H1 (cell line): ENCODE measurements at regions not wholly inside any gene's neighbourhood (a gene's known extent, or its start where the extent isn't known, plus 50 kb on each side); places are given as distances from the start of the nearest gene placed in this dataset.

Experiments
- CTCF ChIA-PET: fragments of 300-600 bp; sonication (Branson Sonifier 250); formaldehyde crosslinking; loops from one replicate; lab custom pipeline; 2021; ENCODE audit not compliant: partially characterized antibody; lab: Charles Lee
- POLR2A ChIA-PET: fragments of 300-600 bp; sonication (Branson Sonifier 250); formaldehyde crosslinking; loops from one replicate; lab custom pipeline; 2021; ENCODE audit warnings: inconsistent platforms; ENCODE audit not compliant: partially characterized antibody; lab: Charles Lee
- DNase-seq, 2 experiments: peaks; one replicate each; pipeline versions ENCODE4 v3.0.0 to v3.0.0-alpha.2; 2010 to 2022; ENCODE audit warnings: low spot score in 2 of 2, low read depth in 1 of 2, mixed read lengths in 1 of 2
- FAIRE-seq: peaks from 2 replicates; lab custom pipeline; 2011; peaks lifted over from hg19 to GRCh38; lab: Jason Lieb, UNC
- H2AFZ ChIP-seq: 2 replicates; pipeline ENCODE4 v1.8.1; 2012; ENCODE audit warnings: low read length, inconsistent platforms
- H2AK5ac ChIP-seq: 2 replicates; pipeline ENCODE4 v1.6.1; 2013; ENCODE audit warnings: low read depth, low read length
- H2BK120ac ChIP-seq: replicated peaks from 2 replicates; pipeline ENCODE3; 2013; ENCODE audit warnings: low read depth, low read length, inconsistent platforms
- H2BK12ac ChIP-seq: 2 replicates; pipeline ENCODE4 v1.6.1; 2013; ENCODE audit warnings: low read depth, low read length
- H2BK15ac ChIP-seq: 2 replicates; pipeline ENCODE4 v1.6.1; 2013; ENCODE audit warnings: low read length
- H2BK20ac ChIP-seq: 2 replicates; pipeline ENCODE4 v1.6.1; 2013; ENCODE audit warnings: low read length
- H2BK5ac ChIP-seq: 2 replicates; pipeline ENCODE4 v1.6.1; 2013; ENCODE audit warnings: low read depth, low read length
- H3K14ac ChIP-seq: 2 replicates; pipeline ENCODE4 v1.6.1; 2013; ENCODE audit warnings: inconsistent platforms; ENCODE audit not compliant: insufficient read length
- H3K18ac ChIP-seq: 2 replicates; pipeline ENCODE4 v1.6.1; 2013; ENCODE audit warnings: low read length; ENCODE audit errors: extremely low read depth
- H3K23ac ChIP-seq: 2 replicates; pipeline ENCODE4 v1.6.1; 2013; ENCODE audit warnings: inconsistent platforms; ENCODE audit not compliant: insufficient read length
- H3K23me2 ChIP-seq: 2 replicates; pipeline ENCODE4 v1.6.1; 2013; ENCODE audit warnings: low read depth, low read length
- H3K27ac ChIP-seq: 2 replicates; pipeline ENCODE4 v1.6.1; 2011; ENCODE audit warnings: low read depth, low read length, inconsistent platforms
- H3K27me3 ChIP-seq, 4 experiments: replicated peaks in 1 of 4; 1 replicate in 1 of 4; 2 replicates in 3 of 4; pipeline versions ENCODE4 v1.6.1 to v1.8.1; 2011 to 2013; ENCODE audit warnings: low read length in 3 of 4, mild to moderate bottlenecking in 3 of 4, inconsistent platforms in 2 of 4, mixed read lengths in 2 of 4, moderate library complexity in 1 of 4; ENCODE audit not compliant: control insufficient read depth in 3 of 4, insufficient read depth in 3 of 4; ENCODE audit errors: extremely low read depth in 1 of 4
- H3K36me3 ChIP-seq, 4 experiments: 2 replicates each; pipeline versions ENCODE4 v1.6.1 to v1.8.1; 2011 to 2013; ENCODE audit warnings: mild to moderate bottlenecking in 4 of 4, low read length in 3 of 4, moderate library complexity in 2 of 4, control low read depth in 1 of 4, inconsistent platforms in 1 of 4; ENCODE audit not compliant: insufficient read depth in 4 of 4, control insufficient read depth in 2 of 4
- H3K4ac ChIP-seq: replicated peaks from 2 replicates; pipeline ENCODE3; 2013; ENCODE audit warnings: low read length, low read depth, mixed read lengths, inconsistent platforms; ENCODE audit not compliant: insufficient read length
- H3K4me1 ChIP-seq, 4 experiments: replicated peaks in 1 of 4; 1 replicate in 1 of 4; 2 replicates in 3 of 4; pipeline versions ENCODE4 v1.6.1 to v1.8.1; 2011 to 2013; ENCODE audit warnings: low read length in 3 of 4, inconsistent platforms in 2 of 4, mixed read lengths in 1 of 4; ENCODE audit not compliant: insufficient read depth in 4 of 4, control insufficient read depth in 3 of 4
- H3K4me2 ChIP-seq, 2 experiments: 2 replicates each; pipeline versions ENCODE4 v1.6.1 to v1.8.1; 2011 to 2013; ENCODE audit warnings: low read depth in 2 of 2, low read length in 2 of 2, control low read depth in 1 of 2, inconsistent platforms in 1 of 2, mild to moderate bottlenecking in 1 of 2; ENCODE audit not compliant: insufficient read depth in 1 of 2
- H3K4me3 ChIP-seq, 4 experiments: fragments of 200-600, 300-600 bp in 1 of 4; sonication (generic), shearing (Covaris generic), sonication (Bioruptor Twin) in 1 of 4; 2 replicates each; pipeline versions ENCODE4 v1.5.1 to v1.8.1; 2011 to 2016; ENCODE audit warnings: low read length in 4 of 4, low read depth in 3 of 4, control low read depth in 2 of 4, inconsistent platforms in 2 of 4, mild to moderate bottlenecking in 2 of 4, mixed read lengths in 1 of 4, moderate library complexity in 1 of 4; ENCODE audit not compliant: insufficient read depth in 2 of 4; ENCODE audit errors: extremely low read depth in 1 of 4
- H3K56ac ChIP-seq: replicated peaks from 2 replicates; pipeline ENCODE3; 2013; ENCODE audit warnings: low read depth, mild to moderate bottlenecking, mixed read lengths, low read length, inconsistent platforms; ENCODE audit not compliant: insufficient read length
- H3K79me1 ChIP-seq: 2 replicates; pipeline ENCODE4 v1.6.1; 2013; ENCODE audit warnings: low read depth, low read length, control low read depth
- H3K79me2 ChIP-seq, 2 experiments: 2 replicates each; pipeline versions ENCODE4 v1.6.1 to v1.8.1; 2012 to 2013; ENCODE audit warnings: low read length in 2 of 2, mild to moderate bottlenecking in 2 of 2, inconsistent platforms in 1 of 2; ENCODE audit not compliant: insufficient read depth in 2 of 2, control insufficient read depth in 1 of 2
- H3K9ac ChIP-seq, 4 experiments: replicated peaks in 1 of 4; 1 replicate in 1 of 4; 2 replicates in 3 of 4; pipeline versions ENCODE4 v1.6.1 to v1.8.1; 2011 to 2013; ENCODE audit warnings: low read depth in 3 of 4, low read length in 3 of 4, control low read depth in 2 of 4, mild to moderate bottlenecking in 2 of 4, moderate library complexity in 2 of 4, inconsistent platforms in 1 of 4; ENCODE audit errors: extremely low read depth in 1 of 4
- H3K9me3 ChIP-seq, 2 experiments: 2 replicates each; pipeline versions ENCODE4 v1.6.1 to v1.8.1; 2012 to 2013; ENCODE audit warnings: mild to moderate bottlenecking in 2 of 2, moderate library complexity in 2 of 2, control low read depth in 1 of 2, inconsistent platforms in 1 of 2, low read depth in 1 of 2, low read length in 1 of 2, mixed read lengths in 1 of 2; ENCODE audit not compliant: insufficient read depth in 2 of 2
- H4K20me1 ChIP-seq, 2 experiments: replicated peaks in 1 of 2; 2 replicates each; pipeline versions ENCODE3 to v1.8.1; 2011 to 2013; ENCODE audit warnings: inconsistent platforms in 2 of 2, low read length in 2 of 2, mild to moderate bottlenecking in 1 of 2; ENCODE audit not compliant: insufficient read depth in 2 of 2, control insufficient read depth in 1 of 2
- H4K5ac ChIP-seq: 2 replicates; pipeline ENCODE4 v1.6.1; 2013; ENCODE audit warnings: low read length, low read depth, mixed read lengths, inconsistent platforms; ENCODE audit not compliant: insufficient read length
- H4K8ac ChIP-seq: 2 replicates; pipeline ENCODE4 v1.8.0; 2013; ENCODE audit warnings: mild to moderate bottlenecking, moderate library complexity, low read length, inconsistent platforms; ENCODE audit not compliant: insufficient read depth; ENCODE audit errors: extremely low read depth
- H4K91ac ChIP-seq: replicated peaks from 2 replicates; pipeline ENCODE3; 2013; ENCODE audit warnings: low read length, mixed read lengths, inconsistent platforms; ENCODE audit not compliant: insufficient read length
- ATF2 ChIP-seq: IDR thresholded peaks from 2 replicates; pipeline ENCODE4 v1.6.1; 2012; ENCODE audit warnings: low read length, inconsistent platforms
- CTCF ChIP-seq, 3 experiments: IDR thresholded peaks; 1 replicate in 2 of 3; 2 replicates in 1 of 3; pipeline versions ENCODE4 v1.5.1 to v1.6.1; 2011; ENCODE audit warnings: low read length in 3 of 3, mild to moderate bottlenecking in 3 of 3, inconsistent platforms in 2 of 3, low read depth in 1 of 3, moderate library complexity in 1 of 3; ENCODE audit not compliant: insufficient read depth in 1 of 3; ENCODE audit errors: control extremely low read depth in 1 of 3
- GTF2F1 ChIP-seq: IDR thresholded peaks from 2 replicates; pipeline ENCODE4 v1.6.1; 2012; ENCODE audit warnings: low read depth, low read length, improper control_type of control experiment, borderline replicate concordance
- NRF1 ChIP-seq: IDR thresholded peaks from 2 replicates; pipeline ENCODE4 v1.6.1; 2011; ENCODE audit warnings: mild to moderate bottlenecking, low read depth, low read length, improper control_type of control experiment
- POLR2AphosphoS5 ChIP-seq: IDR thresholded peaks from 2 replicates; pipeline ENCODE4 v1.6.1; 2011; ENCODE audit warnings: low read depth, low read length
- RAD21 ChIP-seq, 2 experiments: IDR thresholded peaks in 1 of 2; conservative IDR thresholded peaks in 1 of 2; 2 replicates each; pipeline ENCODE4 v1.6.1; 2011; ENCODE audit warnings: low read depth in 2 of 2, low read length in 2 of 2, improper control_type of control experiment in 1 of 2, inconsistent platforms in 1 of 2, mild to moderate bottlenecking in 1 of 2, moderate library complexity in 1 of 2
- TAF1 ChIP-seq: IDR thresholded peaks from 2 replicates; pipeline ENCODE4 v1.6.1; 2011; ENCODE audit warnings: mild to moderate bottlenecking, low read depth, low read length
- TBP ChIP-seq: IDR thresholded peaks from 2 replicates; pipeline ENCODE4 v1.6.1; 2011; ENCODE audit warnings: low read depth, low read length, improper control_type of control experiment
- USF2 ChIP-seq: IDR thresholded peaks from 2 replicates; pipeline ENCODE4 v1.6.1; 2011; ENCODE audit warnings: low read length, improper control_type of control experiment
- WGBS, 2 experiments: shearing (Covaris generic) in 1 of 2; methylation state at CpG; one replicate each; pipeline versions ENCODE4 v1.1.6 to v1.1.7; 2013 to 2015; ENCODE audit warnings: low lambda C conversion rate in 2 of 2, mixed read lengths in 2 of 2, inconsistent platforms in 1 of 2, low coverage in 1 of 2, missing lambda C conversion rate in 1 of 2; ENCODE audit not compliant: insufficient replicate concordance in 2 of 2, insufficient coverage in 1 of 2, insufficient read length in 1 of 2; ENCODE audit errors: extremely low coverage in 1 of 2, missing lambda C conversion rate in 1 of 2; 5-methylcytosine and 5-hydroxymethylcytosine counted together

DNA sequence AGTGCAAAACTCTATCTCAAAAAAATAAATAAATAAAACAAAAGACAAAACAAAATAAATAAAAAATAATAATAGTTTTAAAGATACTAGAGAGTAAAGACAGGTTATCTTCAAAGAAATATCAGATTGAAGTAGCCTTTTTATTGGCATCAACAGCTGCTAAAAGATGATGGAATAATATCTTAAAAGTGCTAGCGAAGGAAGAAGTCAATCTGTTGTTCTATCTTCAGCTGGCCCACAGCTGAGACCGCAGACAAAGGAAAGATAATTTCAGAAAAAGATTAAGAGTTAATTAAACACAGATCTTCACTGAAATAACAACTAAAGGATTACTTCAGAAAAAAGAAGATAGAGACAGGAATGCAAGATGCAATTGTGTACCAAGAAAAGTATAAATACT lies 130.2 kb upstream of the PKDCC start:
- 95% methylated on average over 2 of the region's 2 CpGs; no CpG with 5 or more reads in 1 of the 2 experiments for WGBS, 2 experiments
- Histone ChIP-seq H3K4me1 (no peaks in the 10 kb centered on the region; a peak in 1 of 7 replicates), H3K23ac (no peak overlapping the region), H2BK15ac (no peak overlapping the region), H2BK20ac (no peak overlapping the region), H3K9me3 (no peaks in the 10 kb centered on the region), H3K18ac (no peak overlapping the region), H2BK120ac (no peak overlapping the region), H3K56ac (no peak overlapping the region), H3K79me2 (no peaks in the 10 kb centered on the region), H3K27ac (no peak overlapping the region), H3K36me3 (no peaks in the 10 kb centered on the region), H3K27me3 (no peaks in the 10 kb centered on the region), H3K14ac (no peak overlapping the region), H3K23me2 (no peaks in the 10 kb centered on the region), H2AK5ac (no peak overlapping the region), H4K8ac (no peak overlapping the region), H3K4ac (no peak overlapping the region), H2BK12ac (no peak overlapping the region), H4K91ac (no peak overlapping the region), H3K4me3 (no peak overlapping the region), H3K79me1 (no peaks in the 10 kb centered on the region), H4K5ac (no peak overlapping the region), H3K9ac (no peak overlapping the region), H3K4me2 (no peak overlapping the region), H2AFZ (no peak overlapping the region), H4K20me1 (no peaks in the 10 kb centered on the region), H2BK5ac (no peak overlapping the region)
- DNase-seq, result no peak
- ChIA-PET POLR2A (no interaction called here), CTCF (interaction anchor here (0.6 kb wide), 1 partner anchor 103 kb away, joined by 3 read pairs; no protein-coding TSS in a partner anchor)
- FAIRE-seq, result no peak
- TF ChIP-seq USF2 (no peak), CTCF (IDR thresholded peaks at IDR 0.05; ENCODE audit: control extremely low read depth in 1 of 3, insufficient read depth in 1 of 3, low read depth in 1 of 3, low read length in 3 of 3) (no peak), NRF1 (no peak), TBP (no peak), ATF2 (no peak), POLR2AphosphoS5 (no peak), TAF1 (no peak), RAD21 (IDR thresholded peaks at IDR 0.05 in 1 of 2, conservative IDR thresholded peaks at IDR 0.05 in 1 of 2; ENCODE audit: low read depth in 2 of 2, low read length in 2 of 2) (no peak), GTF2F1 (no peak)
